SW 1271 (cell line): ENCODE measurements at regions not wholly inside any gene's neighbourhood (a gene's known extent, or its start where the extent isn't known, plus 50 kb on each side); places are given as distances from the start of the nearest gene placed in this dataset.

ENCODE experiments used
- DNase-seq, 2 experiments: peaks; one replicate each; lab custom pipeline; 2025; lab: John Stamatoyannopoulos, UW

DNA sequence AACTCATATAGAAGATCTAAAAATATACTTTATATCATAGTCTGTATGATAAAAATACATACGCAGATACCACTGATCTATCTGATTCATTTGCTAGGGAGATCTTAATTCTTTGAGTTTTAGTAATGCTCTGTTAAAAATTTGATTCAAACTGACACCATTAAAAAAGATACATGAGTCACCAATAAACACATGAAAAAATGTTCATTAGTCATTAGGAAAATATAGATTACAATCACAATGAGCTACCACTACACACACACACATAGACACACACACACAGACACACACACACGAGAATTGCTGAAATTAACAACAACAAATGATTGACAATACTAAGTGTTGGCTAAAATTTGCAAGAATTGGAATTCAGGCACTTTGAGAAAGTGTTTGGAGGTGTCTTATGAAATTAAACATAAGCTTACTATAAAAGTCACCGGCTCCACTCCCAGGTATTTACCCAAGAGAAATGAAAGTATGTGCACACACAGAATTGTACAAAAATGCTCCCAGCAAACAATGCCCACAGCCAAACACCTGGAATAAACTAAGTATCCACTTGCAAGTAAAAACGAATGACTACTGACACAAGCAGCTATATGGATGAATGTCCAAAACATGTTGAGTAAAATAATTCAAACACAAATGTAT, 117.7 kb upstream of the GGTLC1 start:
- DNase-seq = no peak

DNA sequence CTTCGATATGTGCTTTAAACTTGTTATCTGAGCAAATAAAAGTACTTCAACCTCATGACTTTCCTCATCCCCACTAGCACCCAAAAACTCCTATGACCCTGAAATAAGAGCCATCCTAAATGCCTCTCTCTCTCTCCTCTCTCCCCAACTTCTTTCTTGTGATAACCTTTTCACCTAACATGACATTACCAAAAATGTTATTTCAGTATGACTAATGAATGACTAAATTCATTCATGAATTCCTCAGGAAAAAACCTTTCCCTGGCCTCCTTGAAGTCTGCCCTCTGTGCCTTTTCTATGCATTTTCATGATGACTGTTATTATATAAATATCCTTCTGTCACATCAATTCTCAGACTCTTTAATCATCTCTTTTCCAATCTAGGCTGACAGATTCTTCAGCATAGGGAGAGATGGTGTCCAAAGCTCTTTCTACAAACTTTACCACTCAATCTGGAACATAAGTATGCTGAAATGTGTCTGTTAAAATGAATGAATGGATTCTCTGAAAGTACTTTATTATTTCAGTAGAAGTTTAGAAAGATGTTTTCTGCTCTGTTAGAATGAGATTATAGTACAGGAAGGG, 114.3 kb upstream of the GGTLC1 start:
- peak in 1 of 2 experiments; percentile 5 for DNase-seq

DNA sequence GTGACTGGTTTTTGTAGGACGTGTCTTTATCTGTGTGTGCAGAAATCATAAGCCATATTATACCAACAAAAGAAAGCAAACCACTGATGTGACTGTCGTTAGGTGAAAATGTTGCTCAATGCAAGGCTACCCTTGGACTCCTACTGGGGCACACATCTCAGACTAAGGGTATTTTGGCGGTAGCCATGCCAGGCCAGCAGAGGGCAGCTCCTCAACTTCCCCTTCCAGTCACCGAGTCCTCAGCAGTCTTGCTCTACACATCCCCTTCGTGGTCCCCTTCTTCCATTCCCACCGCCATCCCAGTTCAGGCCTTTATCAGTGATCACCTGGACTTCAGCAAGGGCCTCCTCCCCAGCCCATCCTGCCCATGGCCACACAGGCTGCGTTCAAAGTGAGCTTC, 113.7 kb upstream of the GGTLC1 start:
- DNase-seq = peak in 1 of 2 experiments; percentile 26

DNA sequence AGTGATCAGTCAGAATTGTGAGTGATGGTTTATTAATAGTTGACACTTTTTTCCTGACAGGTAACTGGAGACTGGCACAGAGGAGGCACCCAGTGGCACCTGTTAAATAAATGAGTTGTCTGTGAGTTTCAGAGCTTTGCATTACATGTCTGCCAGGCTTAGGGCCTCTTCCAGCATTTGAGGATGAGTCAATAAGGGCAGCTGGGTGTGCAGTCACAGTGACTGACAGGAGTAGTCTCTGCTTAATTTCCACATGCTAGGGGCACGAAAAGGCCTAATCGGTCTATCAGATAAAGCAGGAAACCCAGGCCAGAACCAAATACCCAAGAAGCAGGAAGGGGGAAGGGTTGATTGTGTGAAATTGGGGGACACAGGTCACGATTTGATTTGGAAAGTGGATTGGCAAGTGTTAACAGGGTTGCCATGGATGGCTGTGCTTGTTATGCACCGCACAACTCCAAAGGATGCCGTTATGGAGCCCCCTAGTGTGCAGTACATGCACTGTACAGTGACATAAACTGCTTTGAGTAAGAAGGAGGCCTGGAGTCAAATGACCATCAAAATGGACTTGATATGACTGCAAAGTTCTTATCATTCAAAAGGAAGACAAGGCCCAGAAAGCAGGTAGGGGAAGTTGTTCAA, 111.9 kb upstream of the GGTLC1 start:
- peak in 1 of 2 experiments; percentile 63 for DNase-seq

DNA sequence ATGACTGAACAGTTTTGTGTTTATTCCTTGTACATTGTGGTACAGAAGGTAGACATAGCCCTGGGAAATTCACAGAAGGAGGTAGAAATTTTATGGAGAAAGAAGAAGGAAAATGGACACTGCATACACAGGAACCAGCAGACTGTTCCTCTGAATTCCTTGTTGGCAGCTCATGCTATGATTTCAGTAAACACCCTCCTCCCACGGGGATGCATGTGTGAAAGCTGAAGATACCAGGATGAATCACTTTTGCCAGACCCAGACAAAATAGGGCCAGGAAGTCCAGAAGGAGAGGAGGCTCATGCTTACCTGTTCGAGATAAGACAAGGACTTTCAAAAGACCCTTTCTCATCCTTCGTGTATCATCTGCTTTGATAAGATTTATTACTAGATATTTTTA, 110.3 kb upstream of the GGTLC1 start:
- no peak for DNase-seq

DNA sequence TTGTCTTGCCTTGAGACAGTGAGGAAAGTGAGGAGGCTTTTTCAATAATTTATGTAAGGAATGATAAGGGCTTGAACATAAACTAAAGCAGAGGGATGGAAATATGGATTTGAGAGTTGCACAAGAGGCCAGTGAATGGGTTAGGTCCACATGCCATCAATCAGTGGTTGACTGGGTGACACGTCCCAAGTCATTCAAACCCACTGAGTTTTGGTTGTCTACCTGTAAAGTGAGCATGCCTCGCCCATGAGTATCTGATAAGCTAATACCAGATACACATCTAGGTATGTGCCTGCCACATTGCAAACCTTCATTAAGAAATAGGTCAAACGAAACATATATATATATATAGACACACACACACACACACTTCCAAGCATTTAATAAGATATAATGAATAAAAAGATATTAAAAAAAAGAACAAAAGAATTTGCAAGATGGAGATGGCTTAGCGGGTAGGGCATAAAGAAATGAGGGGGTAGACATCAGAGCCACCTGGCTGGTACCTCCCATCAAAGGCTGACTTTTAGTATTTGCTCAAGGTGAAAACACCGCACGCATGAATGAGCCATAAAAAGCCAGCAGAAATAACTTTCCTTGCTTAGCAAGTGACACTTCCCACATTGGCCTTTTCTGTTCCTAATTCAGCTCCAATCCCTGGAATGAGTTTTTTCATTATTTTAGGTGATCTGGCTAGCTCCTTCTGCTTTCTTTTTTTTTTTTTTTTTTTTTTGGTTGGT, 109.1 kb upstream of the GGTLC1 start:
- DNase-seq = no peak

DNA sequence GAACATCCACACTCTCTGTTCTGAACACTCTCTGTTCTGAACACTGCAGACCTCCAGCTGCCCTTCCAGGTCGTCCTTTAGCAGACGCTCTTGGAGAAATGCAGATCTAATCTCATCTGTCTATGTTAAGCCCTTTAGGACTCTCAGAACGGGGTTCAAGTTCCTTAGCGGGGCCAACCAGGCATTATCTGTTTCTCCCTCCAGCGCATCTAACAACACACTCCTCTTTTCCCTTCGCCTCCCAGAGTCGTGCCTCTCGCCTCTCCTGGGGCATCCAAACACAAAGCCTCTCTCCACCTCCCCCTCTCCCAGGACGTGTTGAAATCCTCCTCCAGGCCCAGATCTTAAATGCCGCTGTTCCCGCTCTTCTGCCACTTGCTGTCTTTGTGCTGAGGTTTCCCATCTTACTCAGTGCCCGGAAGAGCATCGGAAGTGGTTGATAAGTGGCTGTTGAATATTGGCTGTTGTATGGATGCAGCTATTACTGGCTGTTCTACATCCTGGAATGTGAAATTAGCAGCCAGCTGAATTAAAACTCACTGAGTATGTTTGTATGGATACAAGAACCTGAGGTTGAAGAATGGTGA, 108.4 kb upstream of the GGTLC1 start:
- no peak for DNase-seq

DNA sequence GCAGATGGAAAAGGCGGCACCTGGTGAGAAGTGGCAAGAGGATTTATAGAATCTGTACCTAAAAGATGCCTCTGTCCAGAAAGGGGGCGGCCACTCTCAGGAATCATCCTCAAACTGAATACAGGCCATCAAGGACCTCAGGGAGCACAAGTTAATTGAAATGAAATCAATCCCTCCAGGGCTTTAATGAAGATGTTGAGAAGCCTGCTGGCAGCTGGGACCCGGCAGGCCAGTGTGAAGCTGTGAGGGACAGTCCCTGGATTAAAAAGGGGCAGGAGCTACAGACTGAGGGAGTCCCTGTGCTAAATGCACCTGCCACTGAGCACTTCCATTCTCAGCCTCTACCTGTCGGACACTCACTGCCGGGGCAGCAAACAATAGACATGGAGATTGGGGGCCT, 107.7 kb upstream of the GGTLC1 start:
- DNase-seq = no peak

DNA sequence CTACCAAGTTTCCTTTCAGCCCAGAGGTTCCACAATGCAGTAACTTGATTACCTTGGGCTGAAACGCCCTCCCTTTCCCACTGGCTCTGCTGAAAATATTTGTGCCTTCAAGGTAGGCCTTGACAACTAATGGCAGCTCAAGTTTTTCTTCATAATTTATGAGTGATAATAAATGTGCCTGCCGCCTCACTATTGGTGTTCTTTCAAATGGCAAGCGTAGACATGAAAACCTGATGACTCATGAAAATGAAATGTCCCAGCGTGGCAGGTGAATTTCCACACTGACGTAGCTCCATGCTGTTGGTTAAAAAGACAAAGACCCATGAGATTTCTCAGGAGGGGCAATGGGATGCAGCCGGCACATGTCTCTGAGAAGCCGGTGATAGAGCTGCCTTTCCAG, 107.2 kb upstream of the GGTLC1 start:
- DNase-seq = no peak

DNA sequence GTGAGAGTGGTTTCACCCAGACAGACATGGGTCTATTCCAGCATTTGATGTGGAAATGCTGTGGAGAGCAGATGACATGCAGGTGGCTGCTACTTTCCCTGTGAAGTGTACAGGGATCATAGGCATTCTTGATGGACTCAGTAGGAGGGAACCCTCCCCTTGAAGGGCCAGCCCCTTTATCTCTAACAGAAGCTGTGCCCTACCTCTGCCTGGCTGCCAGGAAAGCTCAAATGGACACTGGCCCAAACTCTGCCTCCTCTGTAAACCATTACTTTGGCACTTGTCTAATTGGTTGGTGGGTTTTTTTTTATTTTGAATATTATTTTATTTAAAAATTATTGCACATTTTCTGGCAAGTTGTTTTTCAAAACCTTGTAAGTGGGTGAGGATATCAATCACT, 106.7 kb upstream of the GGTLC1 start:
- no peak for DNase-seq

DNA sequence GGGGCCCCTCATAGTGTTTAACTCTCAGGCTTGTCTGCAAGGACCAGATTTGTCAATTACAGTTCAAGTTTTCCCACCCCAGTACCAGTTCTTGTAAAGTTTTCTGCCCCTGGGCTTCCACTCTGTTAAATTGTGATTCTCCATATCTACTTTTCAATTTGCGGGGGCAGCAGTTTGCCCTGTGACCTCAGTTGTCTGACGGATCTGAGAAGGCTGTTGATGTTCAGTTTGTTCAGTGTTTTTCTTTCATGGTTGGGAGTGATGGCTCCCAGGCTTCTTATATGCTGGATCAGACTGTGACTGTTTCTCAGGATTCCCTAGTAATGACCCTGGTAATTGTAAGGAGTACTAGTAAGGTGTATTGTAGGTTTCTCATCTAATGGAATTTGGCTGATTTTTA, 101.0 kb upstream of the GGTLC1 start:
- DNase-seq = no peak

DNA sequence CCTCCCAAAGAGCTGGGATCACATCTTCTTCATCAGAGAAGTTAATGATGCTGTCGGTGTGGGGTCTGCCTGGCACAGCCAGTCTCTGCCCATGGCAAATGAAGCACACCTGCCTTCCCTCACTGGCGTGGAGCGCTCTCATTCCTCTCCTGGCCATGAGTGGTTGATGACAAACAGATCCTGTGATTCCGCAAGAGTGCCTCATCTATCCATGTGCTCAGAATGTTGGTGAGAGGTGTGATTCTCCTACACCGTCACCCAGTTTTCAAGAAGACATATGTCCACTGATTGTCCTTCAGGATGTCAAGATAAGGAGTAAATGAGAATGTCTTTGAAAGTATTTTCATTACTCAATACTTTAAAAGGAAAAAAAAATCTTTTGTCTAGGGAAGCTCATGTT, 97.5 kb upstream of the GGTLC1 start:
- DNase-seq = no peak

DNA sequence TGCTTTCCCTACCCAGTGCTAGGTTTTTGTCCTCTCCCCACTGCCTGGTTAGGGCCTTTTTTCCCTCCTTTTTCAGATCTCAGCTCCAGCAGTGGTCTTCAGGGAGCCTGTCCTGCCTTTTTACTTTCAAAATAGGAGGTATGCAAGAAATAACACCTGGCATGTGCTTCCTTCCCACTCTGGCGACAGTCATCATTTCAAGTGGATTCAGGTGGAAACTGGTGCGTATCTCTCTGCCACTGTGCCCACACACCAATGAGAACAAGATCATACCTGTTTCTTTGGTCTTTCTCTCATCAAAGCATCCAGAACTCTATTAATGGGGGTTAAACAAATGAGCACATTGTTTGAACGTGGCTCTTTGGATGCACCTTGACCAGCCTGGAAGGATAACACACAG, 95.7 kb upstream of the GGTLC1 start:
- DNase-seq = no peak

DNA sequence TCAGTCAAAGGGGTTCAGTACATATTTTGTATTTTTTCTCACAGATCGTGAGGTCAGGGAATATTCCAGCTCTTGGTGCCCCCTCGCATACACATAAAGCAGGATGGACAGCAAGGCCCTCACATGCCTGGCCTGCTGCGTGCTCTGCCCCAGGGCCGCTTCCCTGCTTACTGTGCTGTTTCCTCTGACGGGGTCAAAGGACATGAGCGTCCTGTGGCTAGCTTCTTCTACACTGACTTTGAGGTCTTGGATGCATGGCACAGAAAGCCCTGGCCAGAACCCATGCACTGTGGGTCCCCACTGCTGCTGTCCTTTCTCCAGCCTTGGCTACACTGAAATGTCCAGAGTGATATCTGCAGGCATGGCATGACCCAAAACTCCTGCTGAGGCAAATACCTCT, 92.5 kb upstream of the GGTLC1 start:
- DNase-seq = no peak

DNA sequence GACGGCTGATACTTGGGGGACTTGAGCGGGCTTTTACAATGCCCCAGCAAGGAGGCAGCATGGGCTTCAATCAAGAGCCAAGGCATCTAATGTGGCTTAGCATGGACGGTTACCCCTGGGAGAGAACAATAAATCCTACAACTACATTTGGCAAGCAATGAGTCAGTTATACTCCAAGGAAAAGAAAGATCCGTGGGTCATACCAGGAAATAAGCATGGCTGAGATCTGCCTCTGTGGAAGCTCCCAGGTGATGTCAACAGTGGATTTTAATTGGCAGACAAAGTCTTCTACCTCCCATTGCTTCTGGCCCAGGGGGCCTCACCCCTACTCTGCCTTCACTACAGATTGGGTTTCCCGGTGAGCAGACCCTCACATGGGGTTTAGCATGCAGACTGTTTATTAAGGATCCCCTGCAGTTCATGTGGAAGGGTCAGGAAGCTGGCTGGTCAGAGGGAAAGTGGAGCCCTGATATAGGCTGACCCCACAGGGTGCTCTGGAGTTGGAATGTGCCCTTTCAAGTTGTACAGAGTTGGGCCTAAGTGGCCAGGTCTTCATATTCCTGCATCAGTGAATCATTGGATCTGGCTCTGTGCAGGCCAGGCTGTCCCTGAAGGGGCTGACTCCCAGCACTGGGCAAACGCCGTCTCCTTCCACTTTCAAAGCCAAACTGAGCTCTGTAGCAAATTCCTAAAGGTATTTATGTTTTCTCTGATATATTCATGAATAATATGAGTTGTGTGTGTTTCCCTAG, 91.3 kb upstream of the GGTLC1 start:
- DNase-seq = no peak

DNA sequence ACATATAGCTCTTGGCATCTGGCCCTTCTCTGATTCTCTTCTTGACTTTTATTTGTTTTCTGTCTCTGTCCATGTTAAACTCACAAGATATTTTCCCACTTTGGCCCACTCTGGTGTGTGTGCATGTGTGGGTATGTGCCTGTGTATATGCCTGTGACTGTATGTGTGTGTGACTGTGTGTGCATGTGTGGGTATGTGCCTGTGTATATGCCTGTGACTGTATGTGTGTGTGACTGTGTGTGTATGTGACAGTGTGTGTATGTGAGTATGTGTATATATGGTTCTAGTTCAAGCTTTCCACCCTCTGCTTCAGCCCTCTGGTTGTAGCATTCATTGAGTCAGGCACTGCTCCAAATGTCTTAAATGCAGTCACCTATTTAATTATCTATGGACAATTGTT, 88.6 kb upstream of the GGTLC1 start:
- DNase-seq = no peak

DNA sequence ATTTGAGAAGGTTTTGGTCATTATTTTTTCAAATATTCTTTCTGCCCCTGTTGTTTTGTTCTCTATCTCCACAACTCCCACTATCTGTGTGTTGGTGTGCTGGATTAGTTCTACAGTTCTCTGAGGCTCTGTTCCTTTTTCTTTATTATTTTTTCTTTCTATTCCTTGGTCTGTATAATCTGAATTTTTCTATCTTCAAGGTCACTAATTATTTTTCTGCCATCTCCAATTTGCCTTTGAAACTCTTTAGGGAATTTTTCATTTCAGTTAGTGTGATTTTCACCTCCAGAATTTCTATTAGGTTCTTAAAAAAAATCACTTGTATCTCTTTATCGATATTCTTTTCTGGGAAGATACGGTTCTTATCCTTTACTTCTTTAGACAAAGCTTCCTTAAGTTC, 82.1 kb upstream of the GGTLC1 start:
- no peak for DNase-seq

DNA sequence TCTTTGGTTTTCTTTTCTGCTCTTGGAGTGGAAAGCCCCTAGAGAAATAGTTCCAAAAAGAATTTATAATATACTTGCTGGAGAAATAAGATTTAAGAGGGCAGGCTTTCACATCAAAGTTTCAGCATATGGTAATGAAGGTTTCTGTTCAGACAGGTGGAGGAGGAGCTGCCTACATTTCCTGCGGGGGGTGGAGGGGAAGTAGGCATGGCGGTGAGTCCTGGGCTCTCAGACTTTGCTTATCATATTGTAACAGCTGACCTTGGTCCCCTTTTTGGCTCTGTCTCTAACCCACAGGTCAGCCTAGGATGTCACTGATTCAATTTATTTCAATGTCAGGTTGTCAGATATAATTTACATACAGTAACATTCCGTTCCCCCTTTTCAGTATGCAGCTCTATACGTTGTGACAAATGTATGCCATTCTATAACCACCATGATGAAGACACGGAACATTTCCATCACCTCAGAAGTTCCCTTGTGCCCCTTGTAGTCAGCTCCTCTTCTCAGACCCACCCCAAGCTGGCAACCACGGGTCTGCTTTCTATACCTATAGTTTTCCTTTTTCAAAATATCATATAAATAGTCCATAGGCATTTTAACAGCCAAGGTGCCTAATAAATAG, 77.6 kb upstream of the GGTLC1 start:
- no peak for DNase-seq

DNA sequence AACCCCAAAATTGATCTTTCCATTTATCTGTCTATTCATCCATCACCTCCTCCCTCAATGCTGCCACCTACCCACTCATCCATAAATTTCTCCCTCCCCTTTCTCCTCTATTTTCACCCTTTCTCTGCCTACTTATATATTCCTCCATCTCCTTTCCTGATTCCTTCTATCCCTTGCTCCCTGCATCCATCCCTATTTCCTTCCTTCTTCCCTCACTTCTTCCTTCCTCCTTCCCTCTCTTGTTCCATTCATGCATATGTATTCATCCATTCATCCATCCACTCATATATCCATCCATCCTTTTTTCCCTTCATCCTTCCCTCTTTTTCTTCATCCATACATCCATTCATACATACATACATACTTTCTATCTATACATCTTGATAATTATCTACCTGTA, 76.3 kb upstream of the GGTLC1 start:
- DNase-seq = no peak

DNA sequence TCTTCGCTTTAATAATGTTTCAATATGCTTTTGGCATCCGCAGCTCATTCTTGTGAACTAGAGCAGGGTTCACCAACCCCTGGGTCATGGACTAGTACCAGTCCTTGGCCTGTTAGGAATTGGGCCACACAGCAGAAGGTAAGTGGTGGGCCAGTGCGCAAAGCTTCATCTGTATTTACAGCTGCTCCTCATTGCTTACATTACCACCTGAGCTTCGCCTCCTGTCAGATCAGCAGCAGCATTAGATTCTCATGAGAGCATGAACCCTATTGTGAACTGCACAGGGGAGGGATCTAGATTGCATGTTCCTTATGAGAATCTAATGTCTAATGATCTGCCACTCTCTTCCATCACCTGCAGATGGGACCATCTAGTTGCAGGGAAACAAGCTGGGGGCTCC, 75.5 kb upstream of the GGTLC1 start:
- no peak for DNase-seq

DNA sequence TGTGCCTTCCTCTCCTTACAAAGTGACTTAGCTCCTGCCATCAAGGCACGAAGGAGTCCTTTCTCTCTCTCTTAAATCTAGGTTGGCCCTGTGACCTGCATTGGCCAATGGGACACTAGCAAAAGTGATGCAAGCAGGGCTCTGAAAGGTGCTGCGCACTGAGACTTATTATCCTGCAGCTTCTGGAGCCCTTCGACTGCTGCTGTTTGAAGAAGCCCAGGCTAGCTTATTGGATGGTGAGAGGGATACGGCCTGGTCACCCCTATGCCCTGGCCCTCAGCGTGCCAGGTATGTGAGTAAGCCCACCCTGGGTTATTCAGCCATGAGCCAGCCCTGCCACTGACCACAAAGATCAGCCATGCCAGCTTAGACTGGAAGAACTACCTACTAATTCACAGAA, 74.5 kb upstream of the GGTLC1 start:
- no peak for DNase-seq
